Tibial nerve (tissue), 4 donors: ENCODE measurements at regions not wholly inside any gene's neighbourhood (a gene's known extent, or its start where the extent isn't known, plus 50 kb on each side); places are given as distances from the start of the nearest gene placed in this dataset.

Experiments
- EP300 ChIP-seq, 2 donors: sonication (generic); formaldehyde crosslinking; IDR thresholded peaks; one replicate each; pipeline ENCODE4 v1.6.1; 2017; ENCODE audit warnings: antibody characterized with exemption in 2 of 2, mild to moderate bottlenecking in 1 of 2
- POLR2A ChIP-seq, 2 donors: fragments of 450-650 bp; IDR thresholded peaks; one replicate each; pipeline ENCODE4 v1.6.1; 2017; ENCODE audit warnings: antibody characterized with exemption in 2 of 2, mild to moderate bottlenecking in 2 of 2, moderate library complexity in 2 of 2
- TF ChIP-seq, protein P1 (sequence below), 5 experiments: fragments of 200-600 bp in 3 of 5; fragments of 450-650 bp in 2 of 5; sonication (generic) in 3 of 5; IDR thresholded peaks; one replicate each; pipeline ENCODE4 v1.5.1; 2016 to 2019; ENCODE audit warnings: antibody characterized with exemption in 5 of 5, mild to moderate bottlenecking in 3 of 5, moderate library complexity in 2 of 5

DNA sequence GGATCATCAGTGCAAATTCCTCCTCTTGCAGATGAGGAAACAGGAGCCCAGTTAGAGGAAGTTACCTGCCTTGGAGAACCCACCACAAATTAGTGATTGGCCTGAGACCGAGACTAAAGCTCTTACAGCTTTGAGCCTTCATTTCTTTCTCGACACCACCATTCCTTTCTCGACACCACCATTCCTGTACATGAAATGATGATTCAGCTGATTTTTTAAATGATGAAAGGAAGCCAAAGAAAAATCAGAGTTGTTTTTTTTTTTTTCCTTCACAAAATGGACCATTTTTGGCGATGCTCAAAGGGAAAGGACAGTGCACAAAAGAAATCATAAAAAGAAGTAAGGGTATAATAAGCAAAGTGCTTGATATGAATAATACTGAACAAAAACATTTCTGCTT is 1080.2 kb upstream of the AUTS2 start:
- TF ChIP-seq, protein P1, sequence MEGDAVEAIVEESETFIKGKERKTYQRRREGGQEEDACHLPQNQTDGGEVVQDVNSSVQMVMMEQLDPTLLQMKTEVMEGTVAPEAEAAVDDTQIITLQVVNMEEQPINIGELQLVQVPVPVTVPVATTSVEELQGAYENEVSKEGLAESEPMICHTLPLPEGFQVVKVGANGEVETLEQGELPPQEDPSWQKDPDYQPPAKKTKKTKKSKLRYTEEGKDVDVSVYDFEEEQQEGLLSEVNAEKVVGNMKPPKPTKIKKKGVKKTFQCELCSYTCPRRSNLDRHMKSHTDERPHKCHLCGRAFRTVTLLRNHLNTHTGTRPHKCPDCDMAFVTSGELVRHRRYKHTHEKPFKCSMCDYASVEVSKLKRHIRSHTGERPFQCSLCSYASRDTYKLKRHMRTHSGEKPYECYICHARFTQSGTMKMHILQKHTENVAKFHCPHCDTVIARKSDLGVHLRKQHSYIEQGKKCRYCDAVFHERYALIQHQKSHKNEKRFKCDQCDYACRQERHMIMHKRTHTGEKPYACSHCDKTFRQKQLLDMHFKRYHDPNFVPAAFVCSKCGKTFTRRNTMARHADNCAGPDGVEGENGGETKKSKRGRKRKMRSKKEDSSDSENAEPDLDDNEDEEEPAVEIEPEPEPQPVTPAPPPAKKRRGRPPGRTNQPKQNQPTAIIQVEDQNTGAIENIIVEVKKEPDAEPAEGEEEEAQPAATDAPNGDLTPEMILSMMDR (IDR thresholded peaks at IDR 0.05), result no peak
- TF ChIP-seq POLR2A (IDR thresholded peaks at IDR 0.05) (no peak), EP300 (IDR thresholded peaks at IDR 0.05) (no peak)
